A673 (cell line): ENCODE measurements at regions not wholly inside any gene's neighbourhood (a gene's known extent, or its start where the extent isn't known, plus 50 kb on each side); places are given as distances from the start of the nearest gene placed in this dataset.
"Not testable (repeated sequence)": the region's sequence is repeated elsewhere in the genome, so short reads cannot be mapped to it uniquely, and the experiment has no call there.

ENCODE experiments used
- BruUV-seq: library from RNA; stranded (reverse); fragments of 400-500 nt; replicated peaks from 2 replicates; lab custom pipeline; 2021; lab: Mats Ljungman, UMichigan
- CTCF ChIA-PET: fragments of 300-600 bp; sonication (Branson Sonifier 250); formaldehyde crosslinking; loops from one replicate; lab custom pipeline; 2022; ENCODE audit warnings: antibody characterized with exemption; lab: Charles Lee
- POLR2A ChIA-PET: fragments of 300-600 bp; sonication (Branson Sonifier 250); formaldehyde crosslinking; loops from one replicate; lab custom pipeline; 2022; ENCODE audit warnings: antibody characterized with exemption; ENCODE audit not compliant: low non-redundant PET; lab: Charles Lee
- DNase-seq: peaks from one replicate; pipeline ENCODE4 v3.0.0-alpha.2; 2015; ENCODE audit warnings: low spot score
- H3K27ac ChIP-seq: fragments of 200-600 bp; sonication (generic); 2 replicates; pipeline ENCODE4 v1.5.1; 2016; ENCODE audit warnings: mixed run types, low read depth, mild to moderate bottlenecking, mixed read lengths, antibody characterized with exemption, low read length; ENCODE audit not compliant: poor library complexity, severe bottlenecking
- H3K27me3 ChIP-seq: fragments of 200-600 bp; sonication (generic); replicated peaks from 2 replicates; pipeline ENCODE4 v1.6.1; 2017; ENCODE audit warnings: mixed run types, low read depth, mild to moderate bottlenecking, mixed read lengths, antibody characterized with exemption, low read length; ENCODE audit not compliant: insufficient read depth, poor library complexity
- H3K36me3 ChIP-seq: fragments of 200-600 bp; sonication (generic); 2 replicates; pipeline ENCODE4 v1.6.1; 2016; ENCODE audit warnings: mixed run types, mild to moderate bottlenecking, mixed read lengths, antibody characterized with exemption, low read length; ENCODE audit not compliant: insufficient read depth, poor library complexity, severe bottlenecking
- H3K4me1 ChIP-seq: fragments of 200-600 bp; sonication (generic); 2 replicates; pipeline ENCODE4 v1.6.1; 2017; ENCODE audit warnings: mixed run types, mild to moderate bottlenecking, mixed read lengths, antibody characterized with exemption, low read length; ENCODE audit not compliant: insufficient read depth, poor library complexity, severe bottlenecking
- H3K4me3 ChIP-seq: fragments of 200-600 bp; sonication (generic); 2 replicates; pipeline ENCODE4 v1.5.1; 2016; ENCODE audit warnings: low read depth, mixed run types, mild to moderate bottlenecking, mixed read lengths, low read length; ENCODE audit not compliant: poor library complexity, severe bottlenecking
- H3K9me3 ChIP-seq: fragments of 200-600 bp; sonication (generic); 2 replicates; pipeline ENCODE4 v1.6.1; 2016; ENCODE audit warnings: mixed run types, low read depth, mild to moderate bottlenecking, mixed read lengths, antibody characterized with exemption, low read length; ENCODE audit not compliant: poor library complexity, severe bottlenecking
- CTCF ChIP-seq: fragments of 300-800, 200-600 bp; sonication (generic); conservative IDR thresholded peaks from 2 replicates; pipeline ENCODE4 v1.5.1; 2017; ENCODE audit warnings: low read depth, mild to moderate bottlenecking, antibody characterized with exemption, low read length, moderate library complexity, mixed read lengths
- EZH2 ChIP-seq: fragments of 200-600 bp; sonication (generic); IDR thresholded peaks from 2 replicates; pipeline ENCODE4 v1.6.1; 2017; ENCODE audit warnings: borderline replicate concordance, low read depth, mild to moderate bottlenecking, mixed read lengths, antibody characterized with exemption, low read length; ENCODE audit not compliant: poor library complexity, severe bottlenecking
- intact Hi-C: fragments of 100-400 bp; cut with micrococcal nuclease; formaldehyde crosslinking; loops from one replicate; pipeline ENCODE4 v1.10.0; 2022; ENCODE audit not compliant: unreplicated experiment

GRCh38 chr14:83291714-83292113 lies 1758.1 kb upstream of the SEL1L start:
- H3K4me3 ChIP-seq = no peak overlapping the region
- peak; percentile 80 for DNase-seq

GRCh38 chr14:83294941-83295340 lies 1761.3 kb upstream of the SEL1L start:
- Histone ChIP-seq H3K27ac (peak overlapping the region; percentile 83), H3K9me3 (no peaks in the 10 kb centered on the region), H3K27me3 (no peaks in the 10 kb centered on the region), H3K36me3 (no peaks in the 10 kb centered on the region), H3K4me3 (no peak overlapping the region), H3K4me1 (peaks cover 46% of the 10 kb centered on the region)
- intact Hi-C loops = loop anchor here (5.0 to 10.0 kb wide), 3 partner anchors 38 to 730 kb away; no protein-coding TSS in a partner anchor
- ChIA-PET CTCF (no interaction called here), POLR2A (interaction anchor here (0.6 kb wide), 1 partner anchor 1120 kb away, joined by 3 read pairs; no protein-coding TSS in a partner anchor)
- BruUV-seq = no TSS peak
- peak; percentile 82 for DNase-seq
- TF ChIP-seq EZH2 (no peak), CTCF (no peak)

More at GRCh38 chr14:83291714-83292113, 1758.1 kb upstream of the SEL1L start:
- no TSS peak for BruUV-seq
- H3K9me3 ChIP-seq = no peaks in the 10 kb centered on the region
- no peaks in the 10 kb centered on the region for H3K27me3 ChIP-seq
- ChIA-PET CTCF (no interaction called here), POLR2A (no interaction called here)
- intact Hi-C loops = loop anchor here (5.0 to 10.0 kb wide), 3 partner anchors 34 to 733 kb away; no protein-coding TSS in a partner anchor
- no peaks in the 10 kb centered on the region for H3K36me3 ChIP-seq
- H3K27ac ChIP-seq = no peak overlapping the region
- H3K4me1 ChIP-seq = peaks cover 49% of the 10 kb centered on the region
- TF ChIP-seq EZH2 (no peak), CTCF (no peak)

- Histone ChIP-seq H3K4me3 (no peak overlapping the region), H3K36me3 (no peaks in the 10 kb centered on the region), H3K4me1 (peaks cover 50% of the 10 kb centered on the region), H3K27me3 (no peaks in the 10 kb centered on the region), H3K27ac (peak overlapping the region; percentile 51), H3K9me3 (no peaks in the 10 kb centered on the region)
- no TSS peak for BruUV-seq
- DNase-seq = no peak
- POLR2A ChIA-PET = no interaction called here
- TF ChIP-seq CTCF (no peak), EZH2 (no peak)
- intact Hi-C loops = loop anchor here (10.0 kb wide), 2 partner anchors 443 to 727 kb away; no protein-coding TSS in a partner anchor
- CTCF ChIA-PET = no interaction called here
Observed at GRCh38 chr14:83297361-83297760, 1763.7 kb upstream of the SEL1L start.

- H3K4me3 ChIP-seq, H3K9me3 ChIP-seq, BruUV-seq, CTCF ChIA-PET, H3K36me3 ChIP-seq, H3K27ac ChIP-seq, POLR2A ChIA-PET, H3K27me3 ChIP-seq: not testable (repeated sequence)
- peaks cover 51% of the 10 kb centered on the region for H3K4me1 ChIP-seq
- intact Hi-C loops = loop anchor here (10.0 kb wide), 2 partner anchors 443 to 727 kb away; no protein-coding TSS in a partner anchor
- DNase-seq = peak; percentile 23
Observed at GRCh38 chr14:83298016-83298415, 1764.4 kb upstream of the SEL1L start.
